ENCODE measurements at regions not wholly inside any gene's neighbourhood (a gene's known extent, or its start where the extent isn't known, plus 50 kb on each side); places are given as distances from the start of the nearest gene placed in this dataset.

DNA sequence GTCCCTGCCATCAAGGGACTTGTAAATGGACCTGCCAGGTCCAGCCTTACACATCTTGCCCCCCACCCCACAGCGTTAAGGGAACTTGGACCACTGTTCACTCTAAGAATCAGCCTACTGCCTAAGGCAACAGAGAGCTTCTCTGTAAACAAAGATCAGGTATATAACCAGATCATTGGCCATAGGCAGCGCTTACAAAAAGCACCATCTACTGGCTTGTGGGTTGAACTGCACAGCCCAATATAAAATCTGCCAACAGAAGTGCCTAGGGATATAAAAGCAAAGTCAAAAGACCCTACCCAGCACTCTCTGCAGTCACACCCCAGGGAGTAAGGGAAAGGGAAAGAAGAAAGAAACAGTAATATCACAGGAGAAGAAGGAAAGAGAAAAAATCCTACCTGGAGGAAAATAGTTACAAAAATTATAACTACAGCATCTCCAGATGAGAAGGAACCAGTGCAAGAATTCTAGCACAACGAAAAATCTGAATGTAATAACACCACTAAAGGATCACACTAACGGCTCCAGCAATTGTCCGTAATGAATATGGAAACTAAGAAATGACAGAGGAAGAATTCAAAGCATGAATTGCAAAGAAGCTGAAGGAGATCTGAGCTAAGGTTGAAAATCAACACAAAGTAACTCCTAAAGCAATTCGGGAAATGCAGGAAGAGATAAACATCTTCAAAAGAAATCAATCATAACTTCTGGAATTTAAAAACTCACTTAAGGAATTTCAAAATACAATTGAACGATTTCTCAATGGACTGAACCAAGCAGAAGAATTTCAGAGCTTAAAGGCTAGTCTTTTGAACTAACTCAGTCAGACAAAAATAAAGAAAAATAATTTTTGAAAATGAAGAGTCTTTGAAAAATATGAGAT, 95.2 kb upstream of the PCED1B start (continued):
- TF ChIP-seq, protein P1, sequence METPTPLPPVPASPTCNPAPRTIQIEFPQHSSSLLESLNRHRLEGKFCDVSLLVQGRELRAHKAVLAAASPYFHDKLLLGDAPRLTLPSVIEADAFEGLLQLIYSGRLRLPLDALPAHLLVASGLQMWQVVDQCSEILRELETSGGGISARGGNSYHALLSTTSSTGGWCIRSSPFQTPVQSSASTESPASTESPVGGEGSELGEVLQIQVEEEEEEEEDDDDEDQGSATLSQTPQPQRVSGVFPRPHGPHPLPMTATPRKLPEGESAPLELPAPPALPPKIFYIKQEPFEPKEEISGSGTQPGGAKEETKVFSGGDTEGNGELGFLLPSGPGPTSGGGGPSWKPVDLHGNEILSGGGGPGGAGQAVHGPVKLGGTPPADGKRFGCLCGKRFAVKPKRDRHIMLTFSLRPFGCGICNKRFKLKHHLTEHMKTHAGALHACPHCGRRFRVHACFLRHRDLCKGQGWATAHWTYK (CRISPR knock-in tag; IDR thresholded peaks at IDR 0.05) = no peak
- TF ChIP-seq ZNF133 (CRISPR knock-in tag; IDR thresholded peaks at IDR 0.05) = no peak
- TF ChIP-seq, protein P2, sequence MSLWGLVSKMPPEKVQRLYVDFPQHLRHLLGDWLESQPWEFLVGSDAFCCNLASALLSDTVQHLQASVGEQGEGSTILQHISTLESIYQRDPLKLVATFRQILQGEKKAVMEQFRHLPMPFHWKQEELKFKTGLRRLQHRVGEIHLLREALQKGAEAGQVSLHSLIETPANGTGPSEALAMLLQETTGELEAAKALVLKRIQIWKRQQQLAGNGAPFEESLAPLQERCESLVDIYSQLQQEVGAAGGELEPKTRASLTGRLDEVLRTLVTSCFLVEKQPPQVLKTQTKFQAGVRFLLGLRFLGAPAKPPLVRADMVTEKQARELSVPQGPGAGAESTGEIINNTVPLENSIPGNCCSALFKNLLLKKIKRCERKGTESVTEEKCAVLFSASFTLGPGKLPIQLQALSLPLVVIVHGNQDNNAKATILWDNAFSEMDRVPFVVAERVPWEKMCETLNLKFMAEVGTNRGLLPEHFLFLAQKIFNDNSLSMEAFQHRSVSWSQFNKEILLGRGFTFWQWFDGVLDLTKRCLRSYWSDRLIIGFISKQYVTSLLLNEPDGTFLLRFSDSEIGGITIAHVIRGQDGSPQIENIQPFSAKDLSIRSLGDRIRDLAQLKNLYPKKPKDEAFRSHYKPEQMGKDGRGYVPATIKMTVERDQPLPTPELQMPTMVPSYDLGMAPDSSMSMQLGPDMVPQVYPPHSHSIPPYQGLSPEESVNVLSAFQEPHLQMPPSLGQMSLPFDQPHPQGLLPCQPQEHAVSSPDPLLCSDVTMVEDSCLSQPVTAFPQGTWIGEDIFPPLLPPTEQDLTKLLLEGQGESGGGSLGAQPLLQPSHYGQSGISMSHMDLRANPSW (CRISPR knock-in tag; IDR thresholded peaks at IDR 0.05) = no peak
- no peak for TF ChIP-seq MCM7 (IDR thresholded peaks at IDR 0.05)
- no peak for TF ChIP-seq CCAR2 (IDR thresholded peaks at IDR 0.05; ENCODE audit: low read depth, low read length)
- TF ChIP-seq ERF (CRISPR knock-in tag; IDR thresholded peaks at IDR 0.05) = no peak
- TF ChIP-seq SMC3 (conservative IDR thresholded peaks at IDR 0.05; ENCODE audit: insufficient read depth, low read depth, low read length) = peak; percentile 55; the same call in 1 of the 2 replicates
- no peak for TF ChIP-seq PRMT5 (CRISPR knock-in tag; IDR thresholded peaks at IDR 0.05)
- TF ChIP-seq FOXA3 (CRISPR knock-in tag; conservative IDR thresholded peaks at IDR 0.05 in 1 of 2, IDR thresholded peaks at IDR 0.05 in 1 of 2) = 0 out of 4 replicates have a peak, but pooled peaks of 1 of the 2 experiments have one; percentile 33
- TF ChIP-seq BRD4 (IDR thresholded peaks at IDR 0.05) = no peak
- TF ChIP-seq, protein P3, sequence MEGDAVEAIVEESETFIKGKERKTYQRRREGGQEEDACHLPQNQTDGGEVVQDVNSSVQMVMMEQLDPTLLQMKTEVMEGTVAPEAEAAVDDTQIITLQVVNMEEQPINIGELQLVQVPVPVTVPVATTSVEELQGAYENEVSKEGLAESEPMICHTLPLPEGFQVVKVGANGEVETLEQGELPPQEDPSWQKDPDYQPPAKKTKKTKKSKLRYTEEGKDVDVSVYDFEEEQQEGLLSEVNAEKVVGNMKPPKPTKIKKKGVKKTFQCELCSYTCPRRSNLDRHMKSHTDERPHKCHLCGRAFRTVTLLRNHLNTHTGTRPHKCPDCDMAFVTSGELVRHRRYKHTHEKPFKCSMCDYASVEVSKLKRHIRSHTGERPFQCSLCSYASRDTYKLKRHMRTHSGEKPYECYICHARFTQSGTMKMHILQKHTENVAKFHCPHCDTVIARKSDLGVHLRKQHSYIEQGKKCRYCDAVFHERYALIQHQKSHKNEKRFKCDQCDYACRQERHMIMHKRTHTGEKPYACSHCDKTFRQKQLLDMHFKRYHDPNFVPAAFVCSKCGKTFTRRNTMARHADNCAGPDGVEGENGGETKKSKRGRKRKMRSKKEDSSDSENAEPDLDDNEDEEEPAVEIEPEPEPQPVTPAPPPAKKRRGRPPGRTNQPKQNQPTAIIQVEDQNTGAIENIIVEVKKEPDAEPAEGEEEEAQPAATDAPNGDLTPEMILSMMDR (IDR thresholded peaks at IDR 0.05 in 2 of 3, conservative IDR thresholded peaks at IDR 0.05 in 1 of 3; ENCODE audit: insufficient read depth in 2 of 3, low read depth in 1 of 3, low read length in 3 of 3) = peak; percentile 56 to 83 (median 72)
- TF ChIP-seq FOS (IDR thresholded peaks at IDR 0.05; ENCODE audit: extremely low read depth, insufficient read length) = no peak
- TF ChIP-seq RAD21 (CRISPR knock-in tag; conservative IDR thresholded peaks at IDR 0.05 in 1 of 2, IDR thresholded peaks at IDR 0.05 in 1 of 2) = peak; percentile 73 to 83
- no peak for TF ChIP-seq ZKSCAN8 (CRISPR knock-in tag; IDR thresholded peaks at IDR 0.05)
- TF ChIP-seq ZNF184 (CRISPR knock-in tag; IDR thresholded peaks at IDR 0.05) = no peak
- TF ChIP-seq ZNF445 (CRISPR knock-in tag; IDR thresholded peaks at IDR 0.05; ENCODE audit: low read depth) = no peak
- no peak for TF ChIP-seq DDX20 (tag; IDR thresholded peaks at IDR 0.05; ENCODE audit: low read depth)
- TF ChIP-seq, protein P4, sequence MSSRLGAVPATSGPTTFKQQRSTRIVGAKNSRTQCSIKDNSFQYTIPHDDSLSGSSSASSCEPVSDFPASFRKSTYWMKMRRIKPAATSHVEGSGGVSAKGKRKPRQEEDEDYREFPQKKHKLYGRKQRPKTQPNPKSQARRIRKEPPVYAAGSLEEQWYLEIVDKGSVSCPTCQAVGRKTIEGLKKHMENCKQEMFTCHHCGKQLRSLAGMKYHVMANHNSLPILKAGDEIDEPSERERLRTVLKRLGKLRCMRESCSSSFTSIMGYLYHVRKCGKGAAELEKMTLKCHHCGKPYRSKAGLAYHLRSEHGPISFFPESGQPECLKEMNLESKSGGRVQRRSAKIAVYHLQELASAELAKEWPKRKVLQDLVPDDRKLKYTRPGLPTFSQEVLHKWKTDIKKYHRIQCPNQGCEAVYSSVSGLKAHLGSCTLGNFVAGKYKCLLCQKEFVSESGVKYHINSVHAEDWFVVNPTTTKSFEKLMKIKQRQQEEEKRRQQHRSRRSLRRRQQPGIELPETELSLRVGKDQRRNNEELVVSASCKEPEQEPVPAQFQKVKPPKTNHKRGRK (tag; IDR thresholded peaks at IDR 0.05) = peak; percentile 43; the same call in 1 of the 2 replicates

All from K562 (cell line).